Osteoblast (primary cell): ENCODE measurements at regions not wholly inside any gene's neighbourhood (a gene's known extent, or its start where the extent isn't known, plus 50 kb on each side); places are given as distances from the start of the nearest gene placed in this dataset.

Source experiments
- DNase-seq: peaks from one replicate; pipeline ENCODE4 v3.0.0; 2011; ENCODE audit warnings: low spot score, mixed read lengths; ENCODE audit not compliant: insufficient read length; ENCODE audit errors: missing footprints
- H2AFZ ChIP-seq: 2 replicates; pipeline ENCODE4 v1.6.0; 2011; ENCODE audit warnings: mild to moderate bottlenecking, low read length
- H3K27ac ChIP-seq: 2 replicates; pipeline ENCODE4 v1.5.1; 2011; ENCODE audit warnings: mild to moderate bottlenecking, low read depth, low read length, moderate library complexity
- H3K27me3 ChIP-seq: 2 replicates; pipeline ENCODE4 v1.6.0; 2012; ENCODE audit warnings: mild to moderate bottlenecking, control low read depth, inconsistent platforms, low read length, moderate library complexity; ENCODE audit not compliant: insufficient read depth
- H3K36me3 ChIP-seq: 2 replicates; pipeline ENCODE4 v1.5.1; 2011; ENCODE audit warnings: mild to moderate bottlenecking, low read length, control low read depth, moderate library complexity; ENCODE audit not compliant: insufficient read depth
- H3K4me1 ChIP-seq: 2 replicates; pipeline ENCODE4 v1.5.1; 2011; ENCODE audit warnings: mild to moderate bottlenecking, low read length, control low read depth, moderate library complexity; ENCODE audit not compliant: insufficient read depth
- H3K4me2 ChIP-seq: 2 replicates; pipeline ENCODE4 v1.6.0; 2011; ENCODE audit warnings: mild to moderate bottlenecking, low read length; ENCODE audit not compliant: insufficient read depth
- H3K4me3 ChIP-seq: fragments of 200-600 bp; sonication (generic); 3 replicates; pipeline ENCODE4 v1.5.1; 2012; ENCODE audit warnings: mild to moderate bottlenecking, low read length, inconsistent platforms; ENCODE audit not compliant: insufficient read depth
- H3K79me2 ChIP-seq: 2 replicates; pipeline ENCODE4 v1.6.0; 2012; ENCODE audit warnings: mild to moderate bottlenecking, low read length, control low read depth, inconsistent platforms; ENCODE audit not compliant: insufficient read depth
- H3K9me3 ChIP-seq: 2 replicates; pipeline ENCODE4 v1.5.1; 2011; ENCODE audit warnings: low read depth, low read length, control low read depth
- H4K20me1 ChIP-seq: 2 replicates; pipeline ENCODE4 v1.6.0; 2012; ENCODE audit warnings: mild to moderate bottlenecking, low read length, control low read depth; ENCODE audit not compliant: insufficient read depth
- CTCF ChIP-seq: IDR thresholded peaks from 2 replicates; pipeline ENCODE4 v1.5.1; 2011; ENCODE audit warnings: mild to moderate bottlenecking, low read depth, low read length, moderate library complexity; ENCODE audit errors: extremely low read depth

GRCh38 chr5:13609504-13609903 is 335.0 kb downstream of the DNAH5 start:
- Histone ChIP-seq H3K27me3 (no peaks in the 10 kb centered on the region), H3K4me2 (no peak overlapping the region), H3K4me1 (no peaks in the 10 kb centered on the region), H2AFZ (no peak overlapping the region), H3K27ac (no peak overlapping the region), H3K9me3 (no peaks in the 10 kb centered on the region), H3K79me2 (no peaks in the 10 kb centered on the region), H3K36me3 (no peaks in the 10 kb centered on the region), H3K4me3 (no peak overlapping the region), H4K20me1 (no peaks in the 10 kb centered on the region)
- TF ChIP-seq CTCF, result no peak
- DNase-seq, result no peak

- Histone ChIP-seq H3K36me3 (no peaks in the 10 kb centered on the region), H3K9me3 (no peaks in the 10 kb centered on the region), H3K79me2 (no peaks in the 10 kb centered on the region), H3K4me2 (no peak overlapping the region), H3K27me3 (no peaks in the 10 kb centered on the region), H3K4me1 (no peaks in the 10 kb centered on the region), H2AFZ (no peak overlapping the region), H3K4me3 (no peak overlapping the region), H4K20me1 (no peaks in the 10 kb centered on the region), H3K27ac (no peak overlapping the region)
- no peak for TF ChIP-seq CTCF
- DNase-seq, result no peak
Measured at GRCh38 chr5:13606051-13606450, 338.4 kb downstream of the DNAH5 start.

GRCh38 chr5:13601112-13601511 is 343.4 kb downstream of the DNAH5 start:
- Histone ChIP-seq H3K27me3 (no peaks in the 10 kb centered on the region), H4K20me1 (no peaks in the 10 kb centered on the region), H3K4me3 (no peak overlapping the region), H3K9me3 (no peaks in the 10 kb centered on the region), H3K4me2 (no peak overlapping the region), H2AFZ (no peak overlapping the region), H3K4me1 (no peaks in the 10 kb centered on the region), H3K27ac (no peak overlapping the region), H3K79me2 (no peaks in the 10 kb centered on the region), H3K36me3 (no peaks in the 10 kb centered on the region)
- DNase-seq, result no peak
- no peak for TF ChIP-seq CTCF

- H3K27me3 ChIP-seq, result no peaks in the 10 kb centered on the region
- H4K20me1 ChIP-seq, result no peaks in the 10 kb centered on the region
- H3K27ac ChIP-seq, result no peak overlapping the region
- DNase-seq, result no peak
- H3K79me2 ChIP-seq, result no peaks in the 10 kb centered on the region
- no peak for TF ChIP-seq CTCF
- no peak overlapping the region for H2AFZ ChIP-seq
- H3K4me3 ChIP-seq, result no peak overlapping the region
- no peaks in the 10 kb centered on the region for H3K36me3 ChIP-seq
- no peaks in the 10 kb centered on the region for H3K4me1 ChIP-seq
- no peak overlapping the region for H3K4me2 ChIP-seq
- no peaks in the 10 kb centered on the region for H3K9me3 ChIP-seq
Measured at GRCh38 chr5:13595978-13596377, 348.5 kb downstream of the DNAH5 start.
